Medulla oblongata (tissue), 1 donor: ENCODE measurements at regions not wholly inside any gene's neighbourhood (a gene's known extent, or its start where the extent isn't known, plus 50 kb on each side); places are given as distances from the start of the nearest gene placed in this dataset.

Source experiments
- DNase-seq: peaks from one replicate; pipeline ENCODE4 v3.0.0-alpha.2; 2015; ENCODE audit errors: extremely low spot score

DNA sequence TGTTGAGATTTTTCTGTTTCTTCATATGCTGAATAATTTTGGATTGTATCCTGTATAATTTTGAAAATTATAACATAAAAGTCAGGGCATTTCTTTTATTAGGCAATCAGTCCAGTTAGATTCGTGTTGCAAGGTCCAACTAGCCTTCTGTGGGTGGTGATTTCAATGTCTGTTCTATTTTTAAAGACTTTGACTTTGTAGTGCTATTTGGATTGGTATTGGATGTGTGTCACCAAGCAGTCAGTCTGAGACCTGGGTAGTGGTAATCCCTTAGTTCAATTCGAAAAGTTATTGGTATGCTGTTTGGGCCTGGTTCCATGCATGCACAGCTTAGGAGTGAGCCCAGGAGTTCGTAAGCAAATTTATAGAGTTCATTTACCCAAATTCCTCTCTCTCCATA, 82.2 kb downstream of the EPDR1 start:
- no peak for DNase-seq

DNA sequence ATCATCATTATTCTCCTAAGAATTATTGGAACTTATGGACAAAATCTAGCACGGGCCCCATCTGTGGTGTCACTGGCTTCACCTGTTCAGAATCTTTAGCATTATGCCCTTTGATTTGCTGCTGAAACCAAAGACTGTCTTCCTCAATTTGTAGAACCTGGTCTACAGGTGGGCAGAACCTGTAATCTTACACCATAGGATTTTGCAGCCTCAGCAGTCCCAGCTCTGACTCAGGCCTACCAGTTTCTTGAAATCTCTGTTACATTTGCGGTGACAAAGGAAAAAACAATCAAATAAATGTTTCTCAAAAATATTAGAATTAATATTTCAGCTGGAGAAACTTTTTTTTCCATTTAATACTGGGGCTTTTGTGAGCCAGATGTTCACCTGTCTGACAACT, 86.1 kb downstream of the EPDR1 start:
- no peak for DNase-seq

DNA sequence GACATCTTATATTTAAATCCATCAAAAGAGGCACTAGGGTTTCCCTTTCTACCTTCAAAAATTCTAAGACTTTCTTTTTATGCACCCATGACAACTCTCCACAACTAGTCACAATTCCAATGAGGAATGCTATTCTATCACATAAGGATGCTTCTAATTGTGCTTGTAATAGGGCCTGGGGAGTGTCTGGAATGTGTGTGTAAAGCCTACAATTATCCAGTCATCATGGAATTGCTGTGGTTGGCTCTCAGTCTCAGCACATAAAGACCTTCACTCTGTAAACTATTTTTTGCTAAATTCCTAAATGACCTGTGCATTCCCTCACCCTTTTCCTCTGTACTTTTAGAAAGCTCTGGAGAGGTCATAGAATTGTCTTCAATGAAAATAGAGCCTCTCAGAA, 86.7 kb downstream of the EPDR1 start:
- no peak for DNase-seq

DNA sequence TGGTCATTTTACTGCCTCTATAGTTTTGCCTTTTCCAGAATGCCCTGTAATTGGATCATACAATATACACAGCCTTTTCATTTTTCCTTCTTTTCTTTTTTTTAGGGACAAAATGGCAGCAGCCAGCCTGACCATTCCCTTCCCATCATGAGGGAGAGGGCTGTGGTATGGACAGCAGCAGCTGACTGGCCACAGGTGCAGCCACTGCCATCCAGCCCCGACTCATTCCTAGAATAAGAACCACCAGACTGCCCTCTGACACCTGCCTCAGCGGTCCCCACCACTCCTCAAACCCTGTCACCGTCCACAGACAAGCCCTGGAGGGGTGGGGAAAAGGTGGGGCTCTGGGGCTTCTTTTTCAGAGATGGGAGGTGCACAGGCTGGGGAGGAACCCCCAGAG, 92.8 kb downstream of the EPDR1 start:
- DNase-seq: no peak

DNA sequence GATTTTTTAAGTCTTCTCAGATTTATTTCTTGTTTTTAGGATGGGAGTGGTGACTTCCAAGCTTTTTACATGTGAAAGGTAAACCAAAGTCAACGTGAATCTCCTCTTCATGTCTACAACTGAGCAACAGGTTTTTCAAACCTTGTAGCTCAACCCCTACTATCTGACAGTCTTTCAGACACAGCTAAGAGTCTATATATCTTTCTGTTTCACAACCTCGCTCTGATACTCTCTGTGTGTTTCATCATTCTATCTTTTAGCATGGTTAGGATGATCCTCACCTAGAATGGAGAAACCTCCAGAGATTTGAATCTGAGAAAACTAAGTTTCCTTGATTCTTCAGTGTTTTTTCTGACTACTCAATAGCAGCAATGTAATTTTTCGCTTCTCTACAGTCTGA, 96.1 kb downstream of the EPDR1 start:
- no peak for DNase-seq

DNA sequence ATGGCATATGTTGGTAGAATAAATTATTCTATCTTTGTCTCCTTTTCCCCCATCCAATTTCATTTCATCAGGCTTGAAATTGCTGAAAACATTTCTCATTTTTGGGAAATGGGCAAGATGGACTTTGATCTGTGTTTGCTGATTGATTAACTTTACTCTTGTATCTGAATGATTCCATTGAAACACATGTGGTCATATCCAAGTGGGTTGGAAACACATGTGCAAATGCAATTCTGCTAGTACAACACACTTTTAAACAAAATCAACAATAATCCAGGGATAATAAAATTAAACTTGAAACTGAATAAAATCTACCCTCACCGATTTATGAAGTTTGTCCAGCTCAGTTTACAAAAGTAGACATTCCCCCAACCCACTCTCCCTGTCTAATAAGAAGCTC, 96.9 kb downstream of the EPDR1 start:
- DNase-seq: no peak

DNA sequence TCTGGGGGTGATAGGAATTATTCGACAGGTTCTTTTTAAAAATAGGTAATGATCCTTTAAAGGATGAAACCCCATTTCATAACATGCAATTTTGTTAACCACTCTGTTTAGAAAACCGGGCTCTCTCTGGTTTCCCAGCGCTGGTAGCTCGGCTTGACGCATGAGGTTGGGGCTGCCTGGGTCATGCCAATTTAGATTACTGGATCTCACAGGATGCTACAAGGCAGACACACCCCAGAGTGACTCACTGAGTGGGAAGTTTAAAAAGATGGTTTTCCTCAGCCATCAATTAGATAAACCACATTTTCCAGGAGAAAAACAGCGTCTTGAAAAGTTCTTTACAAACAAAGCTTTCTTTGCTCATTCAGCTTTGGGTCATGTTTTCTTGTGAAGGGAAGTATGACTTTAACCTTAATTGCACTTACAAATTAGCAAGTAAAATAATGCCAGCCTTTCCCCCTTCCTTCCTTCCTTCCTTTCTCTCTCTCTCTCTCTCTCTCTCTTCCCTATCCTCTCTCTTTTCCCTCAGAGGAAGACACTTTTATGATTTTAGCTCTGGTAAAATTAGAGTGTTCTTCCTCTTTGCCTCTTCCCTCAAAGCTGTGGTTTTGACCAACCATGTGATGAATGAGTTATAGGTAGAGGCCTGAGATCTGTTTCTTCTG, 99.8 kb downstream of the EPDR1 start:
- DNase-seq: no peak

DNA sequence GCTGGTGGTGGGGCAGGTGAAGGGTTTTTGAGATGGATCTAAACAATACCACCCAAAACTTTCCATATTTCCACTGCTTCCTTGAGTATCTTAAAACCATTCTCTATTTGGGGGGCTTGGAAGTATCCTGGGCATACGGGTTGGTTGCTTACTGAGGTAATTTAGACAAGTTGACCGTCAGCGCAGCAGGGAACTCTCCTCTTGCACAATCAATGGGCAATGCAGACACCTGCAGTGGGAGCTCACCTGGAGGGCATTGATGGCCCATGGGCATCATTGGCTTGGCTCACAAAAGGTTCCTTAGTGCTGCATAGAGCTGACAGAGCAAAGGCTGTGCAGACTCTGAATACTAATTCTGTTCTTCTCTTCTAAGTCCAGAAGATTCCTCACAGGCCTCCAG, 101.5 kb downstream of the EPDR1 start:
- no peak for DNase-seq

DNA sequence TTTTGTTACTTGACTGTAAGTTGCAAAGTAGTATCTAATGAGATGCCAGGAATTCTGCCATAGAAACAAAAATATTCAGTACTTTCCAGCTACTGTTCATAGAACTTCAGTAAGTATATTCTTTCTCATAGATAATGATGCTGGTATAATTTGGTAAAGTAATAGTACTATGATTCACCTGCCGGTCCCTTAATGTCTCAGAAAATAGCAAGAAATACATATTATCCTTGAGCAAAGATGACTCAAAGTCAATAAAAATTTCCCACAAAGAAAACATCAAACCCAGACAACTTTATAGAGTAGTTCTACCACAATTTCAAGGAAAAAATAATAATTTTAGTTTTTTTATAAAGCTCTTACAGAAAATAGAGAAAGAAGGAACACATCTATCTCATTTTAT, 105.4 kb downstream of the EPDR1 start:
- no peak for DNase-seq

DNA sequence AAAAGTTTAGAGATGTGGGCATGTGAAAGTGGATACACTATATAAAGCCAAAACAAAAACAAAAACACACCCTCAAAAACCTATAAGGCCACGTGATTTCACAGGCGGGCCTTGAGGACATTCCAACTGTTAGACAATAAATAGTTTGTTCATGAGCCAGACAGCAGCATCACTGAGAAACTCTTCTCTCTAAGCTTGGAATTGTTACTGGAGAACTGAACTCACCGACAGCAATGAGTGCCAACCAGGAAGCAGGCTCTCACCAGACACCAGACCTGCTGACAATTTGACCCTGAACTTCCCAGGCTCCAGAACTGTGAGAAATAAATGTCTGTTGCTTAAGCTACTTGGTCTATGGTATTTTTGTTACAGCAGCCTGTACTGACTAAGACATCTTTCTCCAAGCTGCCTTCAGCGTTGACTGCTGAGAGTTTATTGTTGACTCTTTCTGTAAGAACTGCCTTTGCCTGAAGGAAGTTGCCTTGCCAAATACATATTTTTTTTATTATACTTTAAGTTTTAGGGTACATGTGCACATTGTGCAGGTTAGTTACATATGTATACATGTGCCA, 107.5 kb downstream of the EPDR1 start:
- no peak for DNase-seq

DNA sequence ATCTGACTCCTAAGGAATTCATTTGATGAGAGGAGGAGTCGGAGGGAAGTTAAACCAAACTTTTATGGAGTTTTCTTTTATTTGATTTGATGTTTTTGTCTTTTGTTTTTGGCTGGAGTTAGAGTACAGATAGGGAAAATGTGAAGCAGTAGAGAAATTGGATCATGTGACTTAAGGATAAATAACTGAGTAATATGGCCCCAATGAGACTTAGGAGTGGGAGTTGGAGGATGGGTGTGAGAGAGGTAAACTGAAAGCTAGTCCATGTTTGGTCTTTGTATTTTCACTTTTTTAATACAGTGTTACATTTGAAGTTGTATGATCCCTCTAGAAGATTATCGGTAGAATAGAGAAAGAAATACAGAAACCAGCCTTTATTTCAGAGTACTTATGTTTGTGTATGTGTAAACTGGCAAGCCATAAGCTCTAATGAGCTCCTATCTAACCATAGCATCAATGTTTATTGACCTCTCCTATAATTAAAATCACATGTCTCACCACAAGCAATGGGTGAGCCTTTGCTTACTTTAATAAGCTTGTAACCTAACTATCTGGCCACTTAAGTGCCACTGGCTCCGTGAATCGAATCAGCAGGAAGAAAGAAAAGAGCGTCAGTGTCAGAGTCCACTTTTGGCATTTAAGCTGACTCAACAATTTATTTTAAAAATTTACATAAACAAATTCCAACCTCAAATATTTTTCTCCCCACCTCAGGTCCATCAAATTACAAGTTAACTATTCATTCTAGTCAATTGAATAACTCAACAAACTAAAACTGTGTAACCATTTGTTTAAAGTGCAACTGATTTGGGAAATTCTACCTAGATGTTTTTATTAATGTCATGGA, 113.8 kb downstream of the EPDR1 start:
- no peak for DNase-seq

DNA sequence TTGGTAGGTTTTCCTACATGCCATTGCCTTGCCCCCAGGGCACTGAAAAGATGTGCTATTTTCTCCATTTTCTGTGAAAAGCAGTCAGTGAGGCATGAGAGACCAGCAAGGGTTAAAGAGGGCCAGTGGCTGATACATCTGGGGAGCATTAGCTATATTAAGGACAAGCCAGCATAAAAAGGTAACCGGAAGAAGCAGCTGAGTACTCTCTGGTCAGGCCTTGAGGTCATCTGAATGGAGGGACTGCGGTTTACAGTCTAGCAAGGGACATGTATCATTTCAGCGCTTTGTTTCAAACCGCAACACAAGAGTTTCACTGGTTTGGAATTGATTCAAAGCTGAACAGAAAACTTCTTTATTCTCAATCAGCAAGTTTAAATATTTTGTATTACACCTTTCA, 120.4 kb downstream of the EPDR1 start:
- no peak for DNase-seq

DNA sequence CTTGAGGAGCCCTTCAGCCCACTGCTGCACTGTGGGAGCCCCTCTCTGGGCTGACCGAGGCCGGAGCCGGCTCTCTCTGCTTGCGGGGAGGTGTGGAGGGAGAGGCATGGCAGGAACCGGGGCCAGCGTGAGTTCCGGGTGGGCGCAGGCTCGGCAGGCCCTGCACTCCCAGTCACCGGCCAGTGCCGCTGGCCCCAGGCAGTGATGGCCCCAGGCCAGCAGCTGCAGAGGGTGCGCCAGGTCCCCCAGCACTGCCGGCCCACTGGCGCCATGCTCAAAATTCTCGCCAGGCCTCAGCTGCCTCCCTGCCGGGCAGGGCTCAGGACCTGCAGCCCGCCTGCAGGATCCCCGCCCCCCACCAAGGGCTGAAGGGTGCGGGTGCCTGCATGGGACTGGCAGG, 128.4 kb upstream of the STARD3NL start:
- no peak for DNase-seq

DNA sequence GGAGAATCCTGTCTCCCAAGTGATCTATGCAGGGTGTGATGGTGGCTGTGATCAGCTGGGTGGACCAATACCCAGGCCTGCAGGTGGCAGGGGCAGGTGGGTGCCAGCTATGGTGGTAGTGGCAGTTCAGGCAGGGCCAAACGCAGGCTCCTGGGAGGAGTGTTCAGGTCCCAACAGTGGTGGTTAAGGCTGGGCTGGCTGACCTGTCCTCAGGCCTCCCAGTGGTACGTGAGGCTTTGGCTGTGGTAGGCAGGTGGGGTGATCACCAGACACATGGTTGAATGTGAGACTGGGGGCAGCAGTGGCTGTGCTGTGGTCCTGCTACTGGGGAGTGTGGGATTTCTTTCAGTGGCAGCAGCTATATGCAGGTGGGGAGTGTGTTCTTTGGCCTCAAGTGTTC, 126.7 kb upstream of the STARD3NL start:
- no peak for DNase-seq

DNA sequence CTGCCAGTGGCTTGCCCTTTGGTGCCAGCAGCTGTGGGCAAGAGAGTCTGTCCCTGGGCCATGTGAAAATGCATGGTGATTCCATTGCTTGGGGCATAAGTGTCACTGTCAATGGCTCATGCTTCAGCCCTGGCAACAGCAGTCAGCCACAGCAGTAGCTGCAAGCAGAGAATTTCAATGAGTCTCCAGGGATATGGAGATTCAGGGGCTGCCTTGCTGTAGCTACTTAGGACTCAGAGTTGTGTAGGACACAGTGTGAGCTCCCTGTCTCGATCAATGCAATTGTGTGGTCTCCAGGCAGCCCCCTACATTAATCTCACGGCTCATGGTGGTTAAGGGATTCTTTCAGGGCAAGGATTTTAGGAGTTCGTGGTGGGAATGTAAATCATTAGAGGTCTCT, 126.3 kb upstream of the STARD3NL start:
- DNase-seq: peak; percentile 30

DNA sequence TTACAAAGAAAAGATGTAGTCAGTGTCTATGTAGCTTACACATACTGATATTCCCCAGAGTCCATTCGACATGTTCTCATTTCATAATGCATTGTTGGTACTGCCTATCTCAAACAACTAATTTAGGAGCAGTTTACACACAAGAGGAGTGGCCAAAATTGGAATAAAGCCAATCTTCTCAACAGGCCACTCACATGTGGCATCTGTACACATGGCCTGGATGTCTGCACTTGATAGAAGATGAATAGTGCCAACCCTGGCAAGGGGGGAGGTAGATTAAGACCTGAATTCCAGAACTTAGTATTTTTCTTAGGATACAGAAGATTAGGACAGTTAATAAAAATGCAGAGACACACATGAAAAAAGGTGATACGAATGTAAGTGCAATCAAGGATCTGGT, 125.3 kb upstream of the STARD3NL start:
- DNase-seq: no peak

DNA sequence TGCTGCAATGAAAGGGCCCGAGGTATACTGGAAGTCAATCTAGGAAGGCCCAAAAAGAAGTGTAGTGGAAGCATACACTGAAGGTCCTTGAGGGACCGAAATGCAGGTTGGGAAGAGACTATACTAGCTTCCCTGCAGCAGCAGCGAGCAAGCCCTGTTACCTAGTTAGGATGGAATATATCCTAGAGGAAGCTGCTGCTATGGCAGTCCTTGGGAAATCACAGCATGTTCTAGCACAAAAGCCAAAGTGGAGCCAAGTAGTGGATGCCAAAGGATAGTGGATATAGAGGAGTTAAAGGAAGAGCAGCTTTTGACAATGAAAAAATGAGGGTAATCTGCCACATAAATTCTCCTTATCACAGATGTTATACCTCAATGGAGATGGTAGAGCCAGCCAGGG, 123.8 kb upstream of the STARD3NL start:
- no peak for DNase-seq

DNA sequence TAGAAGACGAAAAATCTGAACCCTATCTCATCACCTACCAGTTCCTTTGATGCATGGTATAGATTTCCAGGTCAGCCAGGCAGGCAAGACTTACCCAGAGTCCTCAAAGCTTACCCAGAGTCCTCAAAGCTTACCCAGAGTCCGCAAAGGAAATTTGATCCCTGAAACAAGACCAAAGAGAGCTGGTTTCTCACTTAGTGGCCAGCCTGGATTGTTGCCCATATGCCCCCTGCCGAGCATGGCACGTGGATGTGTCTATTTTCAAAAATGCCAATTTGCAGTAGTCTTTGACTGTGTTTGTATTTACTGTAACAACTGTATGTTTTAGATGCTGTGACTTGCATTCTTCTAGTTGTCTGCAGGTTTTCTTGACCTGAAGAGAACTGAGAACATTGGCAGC, 120.2 kb upstream of the STARD3NL start:
- DNase-seq: no peak

DNA sequence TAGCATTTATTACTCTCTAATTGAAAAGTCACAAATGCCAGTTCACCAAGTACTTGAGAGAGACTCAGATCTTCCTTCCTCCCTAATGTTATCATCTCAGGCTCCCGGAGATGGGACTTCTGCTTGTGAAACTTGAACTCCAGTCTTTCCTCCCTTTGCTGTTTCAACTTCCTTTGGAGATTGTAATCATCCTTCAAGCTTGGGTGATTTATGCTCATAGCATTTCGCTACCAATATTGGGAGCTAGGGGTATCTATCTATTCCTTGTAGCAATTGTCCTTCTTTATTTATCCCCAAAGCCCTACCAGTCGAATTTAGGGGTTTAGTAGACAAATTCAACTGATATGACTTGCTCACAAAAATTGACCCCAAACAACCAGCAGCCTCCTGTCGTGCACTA, 117.9 kb upstream of the STARD3NL start:
- DNase-seq: no peak

DNA sequence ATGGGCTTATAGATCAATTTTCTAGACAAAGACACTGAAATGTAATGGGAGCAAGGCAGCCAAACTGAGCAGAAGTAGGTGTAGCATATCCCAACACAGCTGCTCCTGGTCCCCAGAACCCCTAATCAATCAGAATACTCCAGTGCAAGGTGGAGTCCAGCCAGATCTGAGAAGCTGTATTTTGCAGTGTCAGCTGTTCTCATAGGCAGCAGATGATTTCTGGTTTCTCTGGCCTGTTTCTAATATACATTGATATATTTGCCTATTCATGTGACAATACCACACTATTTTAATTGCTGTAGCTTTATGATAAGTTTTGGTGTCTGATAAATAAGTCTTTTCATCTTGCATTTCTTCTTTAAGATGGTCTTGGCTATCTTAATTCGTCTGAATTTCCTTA, 117.4 kb upstream of the STARD3NL start:
- no peak for DNase-seq

DNA sequence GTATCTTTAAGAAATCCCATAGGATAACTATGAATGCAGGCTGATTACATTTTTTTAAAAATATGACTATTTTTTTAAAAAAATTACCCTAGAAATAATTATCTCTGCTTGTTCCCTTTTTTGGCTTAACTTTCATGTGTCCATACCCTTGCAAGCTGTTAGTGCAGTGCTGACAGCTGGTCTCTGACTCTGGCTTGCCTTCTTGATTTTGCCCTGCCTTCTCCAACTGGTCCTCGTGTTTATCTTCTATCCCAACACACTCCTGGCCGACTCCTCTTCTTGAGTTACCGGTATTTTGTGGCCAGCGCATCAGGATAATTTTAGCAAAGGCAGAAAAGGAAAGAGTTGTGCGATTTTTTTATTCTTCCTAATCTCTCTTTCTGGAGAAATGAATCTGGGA, 111.7 kb upstream of the STARD3NL start:
- DNase-seq: no peak

DNA sequence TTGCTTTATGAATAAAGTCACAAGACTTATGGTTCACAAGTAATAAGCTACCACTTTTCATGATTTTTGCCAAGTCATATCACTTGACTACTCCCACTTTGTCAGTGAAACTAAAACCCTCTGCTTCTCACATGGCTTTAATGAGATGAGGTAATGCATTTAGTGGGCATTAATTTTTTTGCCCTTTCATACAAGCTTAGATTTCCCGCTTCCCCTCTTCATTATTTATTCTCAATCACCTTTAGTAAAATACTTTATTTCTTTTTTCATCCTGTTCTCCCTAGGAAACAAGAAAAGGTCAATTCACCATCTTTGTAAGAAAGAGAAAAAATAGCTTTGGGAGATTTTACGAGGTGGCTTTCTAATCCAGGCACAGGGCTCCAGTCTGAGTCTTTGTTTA, 109.6 kb upstream of the STARD3NL start:
- DNase-seq: no peak

DNA sequence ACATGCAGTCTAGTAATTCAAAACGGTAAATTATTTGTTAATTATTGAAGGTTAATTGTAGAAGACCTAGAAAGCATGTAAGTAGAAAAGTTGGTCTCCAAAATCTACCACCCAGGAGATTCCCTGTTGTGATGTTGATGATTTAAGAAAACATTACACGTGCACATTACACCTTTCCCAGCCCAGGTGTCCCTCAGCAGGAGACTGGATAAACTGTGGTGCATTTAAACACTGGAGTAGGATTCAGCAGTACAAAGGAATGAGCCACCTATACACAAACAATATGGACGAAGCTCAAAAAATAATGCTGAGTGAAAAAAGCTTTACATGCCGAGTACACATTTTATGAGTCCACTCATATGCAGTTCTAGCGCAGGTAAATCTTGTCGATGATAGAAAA, 109.0 kb upstream of the STARD3NL start:
- DNase-seq: no peak
